HuH-7.5 (cell line): ENCODE measurements at regions not wholly inside any gene's neighbourhood (a gene's known extent, or its start where the extent isn't known, plus 50 kb on each side); places are given as distances from the start of the nearest gene placed in this dataset.

Experiments used
- DNase-seq: peaks from one replicate; pipeline ENCODE4 v3.0.0; 2011; ENCODE audit warnings: low spot score

DNA sequence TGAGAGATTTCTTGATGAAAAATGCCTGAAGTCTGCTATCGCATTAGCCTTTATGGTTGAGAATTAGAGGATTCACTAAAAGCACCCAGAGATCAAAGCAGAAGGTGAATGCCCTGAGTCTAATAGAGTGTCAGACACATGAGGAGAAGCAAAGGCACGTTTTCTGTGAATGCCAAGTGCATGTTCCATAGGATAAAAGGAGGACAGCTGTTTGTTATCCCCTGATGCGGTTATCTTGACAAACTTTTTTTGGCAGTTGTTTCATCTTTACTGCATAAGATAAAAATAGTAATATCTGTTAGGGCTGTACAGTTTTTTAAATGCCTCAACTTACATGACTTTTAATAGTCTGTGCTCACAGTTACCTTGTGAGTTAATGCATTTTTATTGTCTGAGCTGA, 65.3 kb upstream of the CD96 start:
- DNase-seq: no peak

DNA sequence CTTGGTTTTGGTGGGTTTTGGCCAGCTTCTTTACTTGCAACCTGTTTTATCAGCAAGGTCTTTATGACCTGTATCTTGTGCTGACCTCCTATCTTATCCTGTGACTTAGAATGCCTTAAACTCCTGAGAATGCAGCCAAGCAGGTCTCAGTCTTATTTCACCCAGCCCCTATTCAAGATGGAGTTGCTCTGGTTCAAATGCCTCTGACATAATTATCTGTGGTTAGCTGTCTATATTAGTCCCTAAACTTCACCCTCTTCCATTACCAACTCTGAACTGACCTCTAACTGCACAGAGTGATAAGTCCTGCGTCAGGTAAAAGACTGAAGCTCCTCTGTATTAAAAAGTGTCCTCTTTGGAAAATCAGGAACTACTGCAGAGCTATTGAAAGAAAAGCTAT, 61.9 kb upstream of the CD96 start:
- DNase-seq: no peak

DNA sequence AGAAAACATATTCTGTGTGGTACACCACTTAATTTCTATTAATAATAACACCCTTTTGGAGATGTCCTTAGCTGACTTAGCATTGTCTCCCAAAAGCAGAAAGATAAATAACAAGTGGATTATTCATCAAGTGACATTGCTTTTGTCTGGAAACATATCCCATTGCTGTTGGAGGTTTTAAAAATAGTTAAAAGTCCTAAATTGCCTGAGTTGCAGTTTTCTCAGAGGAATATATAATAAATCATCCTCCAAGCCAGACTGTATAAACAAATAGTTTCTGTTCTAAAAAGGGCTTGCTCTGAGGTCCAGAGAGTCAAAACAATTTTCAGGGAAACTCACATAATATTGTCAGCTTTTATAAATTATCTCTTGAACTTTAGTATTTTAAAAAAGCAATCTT, 60.4 kb upstream of the CD96 start:
- no peak for DNase-seq

DNA sequence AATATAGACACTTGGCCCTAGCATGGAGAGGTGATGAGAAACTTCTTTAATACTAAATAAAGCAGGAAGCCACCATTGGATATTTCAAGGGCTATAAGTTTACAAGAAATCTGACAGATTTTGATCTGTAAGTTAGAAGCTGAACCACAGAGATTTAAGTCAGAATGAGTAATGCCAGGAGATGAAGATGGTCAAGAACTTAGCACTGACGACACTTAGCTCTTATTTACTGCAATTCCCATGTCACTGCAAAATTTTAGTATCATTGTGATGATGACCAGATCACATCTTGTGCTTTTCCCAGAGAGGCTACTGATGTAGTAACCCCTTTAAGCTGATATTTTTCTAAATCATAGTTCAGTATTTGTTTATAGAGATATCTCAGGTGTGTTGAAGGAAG, 59.4 kb upstream of the CD96 start:
- no peak for DNase-seq

DNA sequence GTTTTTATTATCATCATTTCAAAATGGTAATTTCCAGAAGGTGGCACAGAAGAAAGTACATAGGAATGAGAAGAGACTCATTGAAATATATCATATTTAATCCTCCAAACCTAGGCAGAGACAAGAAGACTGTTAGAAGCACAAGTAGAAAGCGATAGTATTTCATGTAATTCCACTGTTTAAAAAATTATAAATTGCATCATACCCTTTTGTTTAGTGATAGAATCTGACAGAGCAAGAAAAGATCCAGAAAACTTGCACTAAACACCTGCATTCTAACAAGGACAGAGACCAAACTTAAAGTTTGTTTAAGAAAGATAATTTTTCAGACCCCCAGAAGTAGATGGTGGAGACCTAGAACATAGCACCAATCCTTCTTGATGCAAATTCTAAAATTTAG, 56.9 kb upstream of the CD96 start:
- no peak for DNase-seq
